PFSK-1 (cell line): ENCODE measurements at regions not wholly inside any gene's neighbourhood (a gene's known extent, or its start where the extent isn't known, plus 50 kb on each side); places are given as distances from the start of the nearest gene placed in this dataset.

ENCODE experiments used
- FOXP2 ChIP-seq: optimal IDR thresholded peaks from 2 replicates; pipeline ENCODE3; 2011; ENCODE audit warnings: borderline replicate concordance, control low read depth, inconsistent platforms; ENCODE audit not compliant: insufficient read depth; ENCODE audit errors: extremely low read length, extremely low read depth
- POLR2AphosphoS5 ChIP-seq: IDR thresholded peaks from 2 replicates; pipeline ENCODE4 v1.6.1; 2012; ENCODE audit warnings: low read depth, mild to moderate bottlenecking, control low read depth, low read length, moderate library complexity
- SIN3A ChIP-seq: IDR thresholded peaks from 2 replicates; pipeline ENCODE4 v1.6.1; 2012; ENCODE audit warnings: mild to moderate bottlenecking, low read length, moderate library complexity, borderline replicate concordance; ENCODE audit not compliant: insufficient read depth
- TAF1 ChIP-seq: IDR thresholded peaks from 2 replicates; pipeline ENCODE4 v1.6.1; 2012; ENCODE audit warnings: low read length, control low read depth, borderline replicate concordance; ENCODE audit not compliant: insufficient read depth
- TF ChIP-seq, protein P1 (sequence below), 2 experiments: IDR thresholded peaks; 2 replicates each; pipeline versions ENCODE4 v1.6.1 to v1.8.0; 2011 to 2012; ENCODE audit warnings: low read depth in 2 of 2, low read length in 2 of 2, control low read depth in 1 of 2, inconsistent platforms in 1 of 2, mild to moderate bottlenecking in 1 of 2, moderate library complexity in 1 of 2; ENCODE audit not compliant: insufficient read depth in 1 of 2

DNA sequence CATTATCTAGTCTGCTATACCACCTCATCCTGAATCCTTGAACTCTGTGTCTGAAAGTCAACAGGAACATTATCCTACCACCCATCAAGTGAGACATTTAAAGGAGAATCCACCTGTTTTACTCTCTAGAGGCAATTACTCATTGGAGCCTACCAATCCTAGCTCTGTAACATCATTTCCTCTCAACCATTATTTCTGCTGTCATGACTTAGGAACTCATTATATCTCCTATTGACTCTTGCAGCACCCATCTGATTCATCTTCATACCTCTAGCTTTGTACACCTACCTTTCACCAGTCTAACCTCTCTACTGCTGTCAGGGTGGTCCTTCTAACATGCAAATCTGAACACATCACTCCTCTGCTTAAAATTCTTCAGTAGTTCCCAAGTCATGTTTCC is 481.5 kb downstream of the NFIB start:
- TF ChIP-seq, protein P1, sequence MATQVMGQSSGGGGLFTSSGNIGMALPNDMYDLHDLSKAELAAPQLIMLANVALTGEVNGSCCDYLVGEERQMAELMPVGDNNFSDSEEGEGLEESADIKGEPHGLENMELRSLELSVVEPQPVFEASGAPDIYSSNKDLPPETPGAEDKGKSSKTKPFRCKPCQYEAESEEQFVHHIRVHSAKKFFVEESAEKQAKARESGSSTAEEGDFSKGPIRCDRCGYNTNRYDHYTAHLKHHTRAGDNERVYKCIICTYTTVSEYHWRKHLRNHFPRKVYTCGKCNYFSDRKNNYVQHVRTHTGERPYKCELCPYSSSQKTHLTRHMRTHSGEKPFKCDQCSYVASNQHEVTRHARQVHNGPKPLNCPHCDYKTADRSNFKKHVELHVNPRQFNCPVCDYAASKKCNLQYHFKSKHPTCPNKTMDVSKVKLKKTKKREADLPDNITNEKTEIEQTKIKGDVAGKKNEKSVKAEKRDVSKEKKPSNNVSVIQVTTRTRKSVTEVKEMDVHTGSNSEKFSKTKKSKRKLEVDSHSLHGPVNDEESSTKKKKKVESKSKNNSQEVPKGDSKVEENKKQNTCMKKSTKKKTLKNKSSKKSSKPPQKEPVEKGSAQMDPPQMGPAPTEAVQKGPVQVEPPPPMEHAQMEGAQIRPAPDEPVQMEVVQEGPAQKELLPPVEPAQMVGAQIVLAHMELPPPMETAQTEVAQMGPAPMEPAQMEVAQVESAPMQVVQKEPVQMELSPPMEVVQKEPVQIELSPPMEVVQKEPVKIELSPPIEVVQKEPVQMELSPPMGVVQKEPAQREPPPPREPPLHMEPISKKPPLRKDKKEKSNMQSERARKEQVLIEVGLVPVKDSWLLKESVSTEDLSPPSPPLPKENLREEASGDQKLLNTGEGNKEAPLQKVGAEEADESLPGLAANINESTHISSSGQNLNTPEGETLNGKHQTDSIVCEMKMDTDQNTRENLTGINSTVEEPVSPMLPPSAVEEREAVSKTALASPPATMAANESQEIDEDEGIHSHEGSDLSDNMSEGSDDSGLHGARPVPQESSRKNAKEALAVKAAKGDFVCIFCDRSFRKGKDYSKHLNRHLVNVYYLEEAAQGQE (IDR thresholded peaks at IDR 0.05; ENCODE audit: insufficient read depth in 1 of 2, low read depth in 2 of 2, low read length in 2 of 2), result no peak
- TF ChIP-seq SIN3A, result no peak
- no peak for TF ChIP-seq POLR2AphosphoS5
- no peak for TF ChIP-seq TAF1
- TF ChIP-seq FOXP2, result no peak
